ENCODE measurements at regions not wholly inside any gene's neighbourhood (a gene's known extent, or its start where the extent isn't known, plus 50 kb on each side); places are given as distances from the start of the nearest gene placed in this dataset.

DNA sequence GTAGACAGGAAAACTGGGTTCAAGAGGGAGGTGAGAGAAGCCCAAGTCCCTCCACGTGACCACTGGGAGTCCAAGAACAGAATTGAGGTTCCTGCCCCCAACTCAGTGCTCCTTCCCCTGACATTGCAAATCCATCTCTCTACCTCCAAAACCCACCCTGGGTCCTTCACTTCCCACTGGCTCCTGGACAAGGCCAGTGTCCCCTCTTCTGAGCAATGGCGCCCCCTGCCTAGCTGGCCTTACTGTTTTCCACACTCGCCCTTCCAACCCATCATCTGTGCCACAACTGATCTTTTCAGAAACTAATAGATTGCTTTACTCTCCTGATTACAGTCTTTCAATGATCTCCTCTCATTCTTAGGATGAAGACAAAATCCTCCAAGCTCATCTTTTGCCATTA is 200.3 kb downstream of the ANKRD60 start:
- no peak overlapping the region for H3K4me3 ChIP-seq (ENCODE audit: low read depth, low read length)
- no peak for DNase-seq (ENCODE audit: low read depth)

DNA sequence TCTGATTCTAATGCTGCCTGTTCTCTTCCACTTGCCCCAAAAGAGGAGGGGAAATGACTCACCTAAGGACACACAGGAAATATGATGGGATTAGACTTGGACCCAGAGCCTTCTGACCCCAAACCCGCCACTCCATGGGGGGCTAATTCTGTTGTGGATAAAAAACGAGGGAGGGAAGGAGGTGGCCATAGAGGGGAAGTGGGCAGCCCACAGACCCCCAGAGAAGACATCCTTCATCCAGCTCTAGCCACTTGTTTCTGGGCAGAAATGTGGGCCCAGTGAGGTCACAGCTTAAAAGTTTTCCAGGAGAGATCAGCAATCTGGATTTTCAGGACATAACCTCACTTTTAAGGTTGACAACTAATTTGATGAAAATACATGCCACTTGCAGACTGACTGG is 202.1 kb downstream of the ANKRD60 start:
- TF ChIP-seq MYC (IDR thresholded peaks at IDR 0.05; ENCODE audit: low read depth, low read length), result no peak
- no peak for TF ChIP-seq POLR2A (IDR thresholded peaks at IDR 0.05; ENCODE audit: extremely low read depth, insufficient read length)
- TF ChIP-seq, protein P1, sequence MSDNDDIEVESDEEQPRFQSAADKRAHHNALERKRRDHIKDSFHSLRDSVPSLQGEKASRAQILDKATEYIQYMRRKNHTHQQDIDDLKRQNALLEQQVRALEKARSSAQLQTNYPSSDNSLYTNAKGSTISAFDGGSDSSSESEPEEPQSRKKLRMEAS (IDR thresholded peaks at IDR 0.05; ENCODE audit: low read depth, low read length), result no peak
- DNase-seq (ENCODE audit: low read depth), result no peak
- no peak overlapping the region for H3K4me3 ChIP-seq (ENCODE audit: low read depth, low read length)

More for the DNA sequence above, 200.3 kb downstream of the ANKRD60 start:
- TF ChIP-seq, protein P1 (IDR thresholded peaks at IDR 0.05; ENCODE audit: low read depth, low read length), result no peak
- peak; percentile 12 for TF ChIP-seq CTCF (IDR thresholded peaks at IDR 0.05; ENCODE audit: low read depth, low read length)
- TF ChIP-seq POLR2A (IDR thresholded peaks at IDR 0.05; ENCODE audit: extremely low read depth, insufficient read length), result no peak
- no peak for TF ChIP-seq MYC (IDR thresholded peaks at IDR 0.05; ENCODE audit: low read depth, low read length)

GRCh38 chr20:58025233-58025632 is 203.2 kb downstream of the ANKRD60 start:
- TF ChIP-seq POLR2A (IDR thresholded peaks at IDR 0.05; ENCODE audit: extremely low read depth, insufficient read length), result no peak
- TF ChIP-seq MYC (IDR thresholded peaks at IDR 0.05; ENCODE audit: low read depth, low read length), result no peak
- TF ChIP-seq, protein P1 (IDR thresholded peaks at IDR 0.05; ENCODE audit: low read depth, low read length), result no peak
- TF ChIP-seq CTCF (IDR thresholded peaks at IDR 0.05; ENCODE audit: low read depth, low read length), result no peak
- no peak overlapping the region for H3K4me3 ChIP-seq (ENCODE audit: low read depth, low read length)
- no peak for DNase-seq (ENCODE audit: low read depth)

- no peak overlapping the region for H3K4me3 ChIP-seq (ENCODE audit: low read depth, low read length)
- TF ChIP-seq MYC (IDR thresholded peaks at IDR 0.05; ENCODE audit: low read depth, low read length), result no peak
- no peak for DNase-seq (ENCODE audit: low read depth)
Measured at GRCh38 chr20:58024241-58024721, 204.2 kb downstream of the ANKRD60 start.

- TF ChIP-seq POLR2A (IDR thresholded peaks at IDR 0.05; ENCODE audit: extremely low read depth, insufficient read length) (no peak), MYC (IDR thresholded peaks at IDR 0.05; ENCODE audit: low read depth, low read length) (no peak), CTCF (IDR thresholded peaks at IDR 0.05; ENCODE audit: low read depth, low read length) (no peak)
- TF ChIP-seq, protein P1 (IDR thresholded peaks at IDR 0.05; ENCODE audit: low read depth, low read length), result no peak
- no peak for DNase-seq (ENCODE audit: low read depth)
Measured at GRCh38 chr20:58023781-58024180, 204.7 kb downstream of the ANKRD60 start.

DNA sequence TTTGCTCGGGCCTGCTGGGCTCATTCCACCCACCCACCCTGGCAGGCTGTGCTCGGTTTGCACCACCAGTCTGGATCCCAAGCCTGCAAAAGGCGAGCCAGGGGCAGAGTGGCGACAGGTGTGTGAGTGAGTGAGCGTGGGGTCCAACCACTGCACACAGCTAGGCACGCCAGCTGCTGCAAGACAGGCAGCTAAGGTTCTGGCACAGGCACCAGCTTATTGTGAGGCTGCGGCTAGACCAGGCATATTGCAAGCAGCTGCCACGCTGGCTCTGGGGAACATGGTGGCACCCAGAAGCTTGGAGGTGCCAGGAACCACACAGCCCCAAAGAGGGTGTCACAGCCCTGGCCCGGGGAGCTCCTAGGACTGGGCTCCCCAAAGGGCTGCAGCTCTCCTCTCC is 205.1 kb downstream of the ANKRD60 start:
- no peak overlapping the region for H3K4me3 ChIP-seq (ENCODE audit: low read depth, low read length)
- TF ChIP-seq, protein P1 (IDR thresholded peaks at IDR 0.05; ENCODE audit: low read depth, low read length), result no peak
- no peak for TF ChIP-seq MYC (IDR thresholded peaks at IDR 0.05; ENCODE audit: low read depth, low read length)
- DNase-seq (ENCODE audit: low read depth), result no peak

More at GRCh38 chr20:58023781-58024180, 204.7 kb downstream of the ANKRD60 start:
- H3K4me3 ChIP-seq (ENCODE audit: low read depth, low read length), result no peak overlapping the region

DNA sequence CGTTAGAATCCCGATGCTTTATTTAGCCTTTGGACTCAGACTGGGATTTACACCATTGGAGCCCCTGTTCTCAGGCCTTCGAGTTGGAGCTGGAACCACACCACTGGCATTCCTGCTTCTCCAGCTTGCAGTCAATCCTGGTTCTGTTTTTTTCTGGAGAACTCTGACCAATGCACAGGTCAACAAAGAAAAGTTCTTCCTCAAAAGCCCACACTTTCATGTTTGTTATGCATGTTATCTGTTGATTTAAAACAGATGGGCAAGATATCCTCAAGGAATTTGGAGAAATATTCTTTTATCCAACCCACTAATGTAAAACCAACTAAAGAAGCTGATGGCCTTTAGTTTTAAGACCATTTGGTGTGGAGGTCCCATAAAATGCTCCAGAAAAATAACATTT is 205.7 kb downstream of the ANKRD60 start:
- TF ChIP-seq POLR2A (IDR thresholded peaks at IDR 0.05; ENCODE audit: extremely low read depth, insufficient read length) (no peak), MYC (IDR thresholded peaks at IDR 0.05; ENCODE audit: low read depth, low read length) (no peak), CTCF (IDR thresholded peaks at IDR 0.05; ENCODE audit: low read depth, low read length) (no peak)
- TF ChIP-seq, protein P1 (IDR thresholded peaks at IDR 0.05; ENCODE audit: low read depth, low read length), result no peak
- H3K4me3 ChIP-seq (ENCODE audit: low read depth, low read length), result no peak overlapping the region
- DNase-seq (ENCODE audit: low read depth), result no peak

Measured in NB4 (cell line).